ENCODE measurements at regions not wholly inside any gene's neighbourhood (a gene's known extent, or its start where the extent isn't known, plus 50 kb on each side); places are given as distances from the start of the nearest gene placed in this dataset.

- no peak for DNase-seq (ENCODE audit: low read depth in 2 of 2)
Measured at GRCh38 chr7:118022546-118022945, 149.3 kb upstream of the CTTNBP2 start.

DNA sequence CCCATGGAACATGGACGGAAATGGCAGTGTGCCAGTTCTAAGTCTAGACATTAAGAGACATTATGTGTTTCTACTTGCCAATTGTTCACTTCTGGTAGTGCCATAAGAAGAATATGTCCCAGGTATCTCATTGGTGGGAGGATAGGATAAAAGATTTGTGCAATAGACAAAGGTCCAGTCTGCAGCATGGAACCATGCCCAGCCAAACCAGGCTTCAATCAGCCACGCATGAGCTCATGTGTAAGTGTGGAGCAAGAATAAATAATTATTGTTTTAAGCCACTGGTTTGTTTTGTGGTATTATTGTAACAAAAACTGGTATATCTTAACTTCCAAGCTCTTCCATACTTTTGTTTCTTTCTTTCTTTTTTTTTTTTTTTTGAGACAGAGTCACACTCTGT lies 153.6 kb upstream of the CTTNBP2 start:
- DNase-seq (ENCODE audit: low read depth in 2 of 2): no peak

- DNase-seq (ENCODE audit: low read depth in 2 of 2): no peak
Measured at GRCh38 chr7:118028226-118028625, 155.0 kb upstream of the CTTNBP2 start.

- no peak for DNase-seq (ENCODE audit: low read depth in 2 of 2)
Measured at GRCh38 chr7:118029826-118030422, 154.0 kb upstream of the LSM8 start.

GRCh38 chr7:118033273-118033672 lies 150.7 kb upstream of the LSM8 start:
- no peak for DNase-seq (ENCODE audit: low read depth in 2 of 2)

DNA sequence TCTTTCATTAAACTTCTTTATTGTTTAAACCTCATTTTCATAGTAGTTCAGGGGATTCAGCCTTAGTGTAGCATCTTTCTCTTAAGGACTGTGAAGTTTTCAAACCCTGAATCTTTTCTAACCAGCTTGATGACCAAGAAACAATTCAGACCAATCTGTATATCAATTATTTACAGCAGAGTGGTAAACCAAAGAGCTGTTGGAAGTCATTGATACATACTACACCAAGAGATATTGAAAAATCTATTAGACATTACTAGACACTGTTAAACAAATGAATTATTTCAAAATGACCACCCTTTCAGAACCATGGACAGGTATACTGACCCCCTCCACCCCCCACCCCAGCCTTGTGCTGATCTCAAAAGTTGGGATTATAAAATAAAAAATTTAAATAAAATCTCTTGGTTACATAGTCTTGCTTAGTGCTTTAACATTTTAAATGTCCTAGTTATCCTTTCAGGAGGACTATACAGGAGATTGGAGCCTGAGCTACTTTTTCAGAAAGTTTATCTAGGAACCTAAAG lies 143.9 kb upstream of the LSM8 start:
- no peak for DNase-seq (ENCODE audit: low read depth in 2 of 2)

- DNase-seq (ENCODE audit: low read depth in 2 of 2): no peak
Measured at GRCh38 chr7:118040562-118040961, 143.4 kb upstream of the LSM8 start.

GRCh38 chr7:118041251-118041878 lies 142.6 kb upstream of the LSM8 start:
- no peak for DNase-seq (ENCODE audit: low read depth in 2 of 2)

- DNase-seq (ENCODE audit: low read depth in 2 of 2): no peak
Measured at GRCh38 chr7:118045629-118046028, 138.3 kb upstream of the LSM8 start.

DNA sequence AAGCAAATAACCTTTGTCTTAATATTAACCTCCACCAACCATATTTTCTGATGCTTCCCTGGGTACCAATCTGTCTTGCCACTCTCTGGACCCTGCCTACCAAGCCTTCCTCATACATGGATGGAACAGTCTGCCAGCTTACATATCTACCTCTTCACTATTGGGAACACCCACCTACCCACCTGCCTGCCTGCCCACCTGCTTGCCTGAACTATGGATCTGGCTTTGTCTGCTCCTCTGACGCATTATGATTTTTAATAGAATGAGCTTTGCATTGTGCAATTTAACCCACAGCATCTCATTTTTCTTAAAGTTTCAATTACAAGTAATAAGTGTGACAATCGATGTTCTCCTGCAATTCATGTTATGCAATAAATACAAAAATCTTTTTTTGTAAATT lies 137.9 kb upstream of the LSM8 start:
- no peak for DNase-seq (ENCODE audit: low read depth in 2 of 2)

DNA sequence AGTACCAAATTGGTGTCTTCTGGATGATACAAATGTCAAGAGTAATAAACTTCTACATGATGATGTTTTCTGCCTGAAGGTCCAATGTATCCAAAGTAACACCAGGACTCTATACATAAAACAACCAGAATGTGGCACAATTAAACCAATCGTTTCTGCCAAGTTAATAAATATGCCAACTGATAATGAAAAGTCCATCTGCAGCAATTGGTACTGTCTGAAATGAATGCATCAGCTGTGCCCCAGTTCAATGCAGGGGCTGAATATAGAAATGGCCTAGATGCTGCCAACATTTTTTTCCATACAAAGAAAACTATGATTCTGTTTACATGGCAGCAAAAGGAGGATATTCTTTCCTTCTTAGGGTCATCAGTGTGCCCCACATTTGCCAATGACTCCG lies 137.2 kb upstream of the LSM8 start:
- DNase-seq (ENCODE audit: low read depth in 2 of 2): no peak

GRCh38 chr7:118052336-118052735 lies 131.6 kb upstream of the LSM8 start:
- DNase-seq (ENCODE audit: low read depth in 2 of 2): no peak

DNA sequence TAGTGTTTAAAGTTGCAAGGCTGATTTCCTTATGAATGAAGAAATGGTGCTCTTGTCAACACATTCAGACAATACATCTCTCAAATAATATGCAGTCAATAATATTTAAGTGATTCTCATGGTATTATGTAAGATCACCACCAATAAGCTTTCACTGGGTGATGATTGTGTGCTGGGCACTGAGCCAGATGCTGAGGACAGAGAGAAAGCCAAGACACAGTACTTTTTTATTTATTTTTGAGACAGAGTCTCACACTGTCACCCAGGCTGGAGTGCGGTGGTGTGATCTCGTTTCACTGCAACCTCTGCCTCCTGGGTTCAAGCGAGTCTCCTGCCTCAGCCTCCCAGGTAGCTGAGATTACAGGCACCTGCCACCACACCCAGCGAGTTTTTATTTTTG lies 130.6 kb upstream of the LSM8 start:
- no peak for DNase-seq (ENCODE audit: low read depth in 2 of 2)

DNA sequence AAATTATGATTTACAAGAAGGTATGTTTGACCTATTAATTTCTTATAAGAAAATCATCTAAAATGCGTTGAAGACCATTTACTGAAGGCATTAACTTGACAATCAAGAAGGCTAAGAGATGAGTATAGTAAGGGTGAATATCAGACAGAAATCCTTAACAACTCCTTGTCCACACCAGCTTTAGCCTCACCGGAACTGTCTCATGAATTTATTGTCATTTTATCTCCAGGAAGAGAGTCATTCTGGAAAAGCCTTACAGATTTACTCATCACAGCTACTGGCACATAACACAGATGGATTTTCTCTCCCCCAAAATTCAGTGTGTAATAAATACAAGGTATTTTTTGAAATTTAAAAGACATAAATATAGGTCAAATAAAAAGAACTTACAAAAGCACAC lies 129.4 kb upstream of the LSM8 start:
- no peak for DNase-seq (ENCODE audit: low read depth in 2 of 2)

DNA sequence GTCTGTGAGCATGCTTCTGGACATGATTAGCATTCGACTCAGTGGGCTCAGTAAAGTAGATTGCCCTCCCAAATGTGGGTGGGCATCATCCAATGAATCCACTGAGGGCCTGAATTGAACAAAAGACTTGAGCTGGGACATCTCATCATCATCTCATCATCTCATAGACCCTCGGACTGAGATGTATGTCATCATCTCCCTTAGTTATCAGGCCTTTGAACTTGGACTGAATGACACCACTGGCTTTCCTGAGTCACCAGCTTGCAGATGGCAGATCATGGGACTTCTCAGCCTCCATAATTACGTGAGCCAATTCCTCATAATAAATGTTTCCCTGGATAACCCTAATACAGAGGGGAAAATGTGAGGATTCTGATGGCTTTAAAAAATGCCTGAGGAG lies 128.3 kb upstream of the LSM8 start:
- no peak for DNase-seq (ENCODE audit: low read depth in 2 of 2)

GRCh38 chr7:118057404-118057803 lies 126.6 kb upstream of the LSM8 start:
- no peak for DNase-seq (ENCODE audit: low read depth in 2 of 2)

DNA sequence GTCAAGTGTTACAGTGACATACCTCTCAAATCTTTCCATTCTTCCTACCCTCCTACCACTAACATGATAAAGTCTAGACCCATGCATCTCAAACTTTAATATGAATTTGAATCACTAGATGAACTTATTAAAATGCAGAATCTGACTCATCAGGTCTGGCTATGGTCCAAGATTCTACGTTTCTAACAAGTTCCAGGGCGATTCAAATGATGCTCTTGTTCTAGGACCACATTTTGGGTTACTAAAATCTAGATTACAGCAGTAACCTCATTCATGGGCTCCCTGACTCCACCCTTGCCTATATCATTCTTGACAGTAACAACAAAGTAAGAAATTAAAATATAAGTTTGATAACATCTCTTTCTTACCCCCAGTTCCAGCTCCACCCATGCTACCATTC lies 124.8 kb upstream of the LSM8 start:
- no peak for DNase-seq (ENCODE audit: low read depth in 2 of 2)

DNA sequence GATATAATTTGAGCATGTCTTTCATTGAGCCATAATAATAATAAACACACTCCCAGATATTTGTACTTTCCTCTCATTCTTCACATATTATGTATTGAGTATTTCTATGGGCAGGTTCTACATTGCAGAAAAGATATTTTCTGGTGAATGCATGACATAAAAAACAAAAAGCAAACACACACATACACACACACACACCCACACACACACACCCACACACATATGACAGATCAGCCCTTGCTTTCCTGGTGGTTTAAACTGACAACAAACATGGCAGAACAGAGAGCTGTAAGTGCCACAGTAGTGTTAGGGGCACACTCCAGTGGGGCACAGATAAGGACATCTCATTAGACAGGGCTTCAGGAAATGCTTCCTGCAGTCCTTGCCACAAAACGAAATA lies 123.3 kb upstream of the LSM8 start:
- no peak for DNase-seq (ENCODE audit: low read depth in 2 of 2)

GRCh38 chr7:118061386-118061785 lies 122.6 kb upstream of the LSM8 start:
- no peak for DNase-seq (ENCODE audit: low read depth in 2 of 2)

GRCh38 chr7:118072893-118073674 lies 110.9 kb upstream of the LSM8 start:
- DNase-seq (ENCODE audit: low read depth in 2 of 2): no peak

GRCh38 chr7:118075936-118076335 lies 108.0 kb upstream of the LSM8 start:
- no peak for DNase-seq (ENCODE audit: low read depth in 2 of 2)

GRCh38 chr7:118076564-118076963 lies 107.4 kb upstream of the LSM8 start:
- DNase-seq (ENCODE audit: low read depth in 2 of 2): no peak

DNA sequence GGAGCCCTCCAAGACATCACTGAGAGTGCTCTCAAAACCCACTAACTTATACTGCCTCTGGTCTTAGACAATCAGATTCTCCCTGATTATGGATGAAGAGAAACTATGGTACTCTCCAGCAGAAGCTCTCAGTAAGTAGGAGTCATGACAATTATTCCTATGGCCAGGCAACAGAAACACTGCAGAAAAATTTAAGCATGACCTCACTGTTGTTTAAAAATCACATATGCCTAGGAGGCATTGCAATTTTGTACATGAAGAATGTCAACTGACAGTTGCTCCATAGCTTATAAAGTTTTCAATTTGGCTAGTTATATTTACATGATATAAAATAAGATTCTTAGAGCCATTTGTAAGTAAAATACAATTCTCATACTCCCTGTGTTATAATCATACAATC lies 105.9 kb upstream of the LSM8 start:
- DNase-seq (ENCODE audit: low read depth in 2 of 2): no peak

Measured in stimulated activated CD4-positive, alpha-beta T cell treated with anti-CD3 and anti-CD28 coated beads, Interleukin-4, amount 100 ng/mL, for 48 hours (primary cell).